GM13977 (cell line): ENCODE measurements at regions not wholly inside any gene's neighbourhood (a gene's known extent, or its start where the extent isn't known, plus 50 kb on each side); places are given as distances from the start of the nearest gene placed in this dataset.

Experiments
- DNase-seq: peaks from one replicate; pipeline ENCODE4 v3.0.0; 2012; ENCODE audit warnings: low spot score
- CTCF ChIP-seq: IDR thresholded peaks from 2 replicates; pipeline ENCODE4 v1.5.1; 2012; ENCODE audit warnings: mild to moderate bottlenecking, control low read depth; ENCODE audit not compliant: insufficient read depth; ENCODE audit errors: extremely low read depth, missing control alignments
- in situ Hi-C: fragments of 300-500 bp; cut with MboI; formaldehyde crosslinking; loops from one replicate; pipeline ENCODE4 v1.12.0; 2022; ENCODE audit warnings: low sequenced_read_pairs, low pct_unique_long_range_greater_than_20kb, mixed read lengths, inconsistent platforms; ENCODE audit not compliant: unreplicated experiment

DNA sequence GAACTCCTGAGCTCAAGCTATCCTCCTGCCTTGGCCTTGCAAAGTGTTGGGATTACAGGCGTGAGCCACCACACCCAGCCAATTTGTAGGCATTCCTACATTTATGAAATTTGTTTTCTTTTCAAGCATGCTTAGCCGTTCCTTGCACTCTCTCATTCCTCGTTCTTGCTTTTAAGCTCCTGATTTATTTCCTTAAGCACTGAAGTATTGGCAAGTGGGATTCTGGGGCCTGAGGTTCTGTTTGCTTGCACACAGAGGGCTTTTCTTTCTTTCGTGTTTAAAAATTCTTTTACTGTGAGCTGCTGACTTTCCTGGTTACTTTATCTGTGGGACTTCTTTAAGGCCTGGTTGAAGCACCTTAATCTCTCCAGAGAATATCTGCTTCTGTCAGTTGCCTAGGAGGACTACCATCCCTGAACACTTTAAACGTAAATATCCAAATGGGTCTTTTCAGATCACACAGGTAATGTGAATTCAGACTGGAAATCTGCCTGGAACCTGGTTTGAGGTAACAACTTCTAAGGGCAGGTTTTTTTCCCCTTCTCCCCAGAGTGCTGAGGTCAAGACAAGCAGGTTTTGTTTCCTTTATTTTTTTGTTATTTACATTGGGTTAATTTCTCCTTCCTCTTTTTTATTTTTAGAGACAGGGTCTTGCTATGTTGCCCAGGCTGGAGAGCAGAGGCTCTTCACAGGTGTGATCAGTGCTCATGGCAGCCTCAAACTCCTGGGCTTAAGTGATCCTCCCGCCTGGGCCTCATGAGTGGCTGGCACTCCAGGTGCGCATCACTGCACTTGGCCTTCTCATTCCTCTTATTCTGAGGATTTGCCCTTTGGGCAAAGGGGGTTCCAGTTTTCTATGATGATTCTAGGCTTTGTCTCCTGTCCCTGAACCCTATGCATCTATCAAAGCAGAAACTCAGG is 102.9 kb downstream of the PFKFB3 start:
- in situ Hi-C loops: no loop called here
- DNase-seq: no peak
- no peak for TF ChIP-seq CTCF

DNA sequence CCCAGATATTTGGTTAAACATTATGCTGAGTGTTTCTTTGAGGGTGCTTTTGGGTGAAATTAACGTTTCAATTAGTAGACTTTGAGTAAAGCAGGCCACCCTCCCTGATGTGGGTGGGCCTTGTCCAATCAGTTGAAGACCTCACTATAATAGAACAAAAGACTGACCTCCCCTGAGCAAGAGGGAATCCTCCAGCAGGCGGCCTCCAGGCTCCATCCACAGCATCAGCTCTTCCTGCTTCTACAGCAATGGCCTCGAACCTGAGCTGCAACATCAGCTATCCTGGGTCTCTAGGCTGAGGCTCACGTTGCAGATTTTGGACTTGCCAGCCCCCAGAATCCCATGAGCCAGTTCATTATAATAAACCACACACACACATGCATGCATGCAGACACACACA is 104.2 kb downstream of the PFKFB3 start:
- in situ Hi-C loops: no loop called here
- no peak for TF ChIP-seq CTCF
- no peak for DNase-seq

DNA sequence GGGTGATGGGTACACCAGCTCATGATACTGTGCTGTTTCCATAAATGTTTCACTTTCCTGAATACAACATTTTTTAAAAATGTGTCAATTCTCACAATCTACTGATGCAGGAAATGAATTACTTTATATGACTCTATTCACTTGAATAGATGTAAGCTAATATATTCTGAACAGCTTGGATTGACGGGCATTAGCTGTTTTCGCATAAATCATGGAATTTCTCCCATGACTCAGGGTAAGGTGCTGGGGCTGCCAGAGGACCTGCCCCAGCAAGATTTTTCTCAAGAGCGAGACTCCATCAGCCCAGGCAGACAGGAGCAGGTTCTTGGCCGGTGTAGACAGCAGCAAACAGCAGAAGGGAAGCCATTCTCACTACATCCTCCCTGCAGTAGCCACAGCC is 107.1 kb downstream of the PFKFB3 start:
- no peak for TF ChIP-seq CTCF
- in situ Hi-C loops: no loop called here
- DNase-seq: no peak

- no peak for TF ChIP-seq CTCF
- in situ Hi-C loops: no loop called here
Observed at GRCh38 chr10:6310977-6311376, 108.2 kb downstream of the PFKFB3 start.

GRCh38 chr10:6311700-6312330 is 109.1 kb downstream of the PFKFB3 start:
- in situ Hi-C loops: no loop called here

More at GRCh38 chr10:6310977-6311376, 108.2 kb downstream of the PFKFB3 start:
- DNase-seq: no peak

DNA sequence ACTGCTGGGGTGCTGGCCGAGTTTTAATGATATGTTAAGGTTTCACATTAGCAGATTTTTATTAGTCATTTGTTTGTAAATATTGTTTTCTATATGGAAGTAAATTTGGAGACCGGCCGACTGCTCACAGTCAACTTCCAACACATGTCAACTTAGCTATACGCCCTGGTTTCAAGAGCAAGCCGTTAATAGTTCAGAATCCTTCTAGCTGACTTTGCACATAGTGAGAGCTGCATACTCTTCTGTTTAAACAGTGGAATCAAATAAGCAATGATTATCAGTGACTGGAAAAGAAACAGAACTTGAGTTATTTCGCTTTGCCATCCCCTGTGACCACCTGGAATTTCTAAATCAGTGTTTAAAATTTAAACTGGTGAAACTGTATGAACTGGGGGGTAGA is 109.9 kb downstream of the PFKFB3 start:
- no peak for TF ChIP-seq CTCF
- DNase-seq: no peak
- in situ Hi-C loops: no loop called here

More at GRCh38 chr10:6311700-6312330, 109.1 kb downstream of the PFKFB3 start:
- no peak for DNase-seq
- TF ChIP-seq CTCF: no peak
